ENCODE measurements at regions not wholly inside any gene's neighbourhood (a gene's known extent, or its start where the extent isn't known, plus 50 kb on each side); places are given as distances from the start of the nearest gene placed in this dataset.

DNA sequence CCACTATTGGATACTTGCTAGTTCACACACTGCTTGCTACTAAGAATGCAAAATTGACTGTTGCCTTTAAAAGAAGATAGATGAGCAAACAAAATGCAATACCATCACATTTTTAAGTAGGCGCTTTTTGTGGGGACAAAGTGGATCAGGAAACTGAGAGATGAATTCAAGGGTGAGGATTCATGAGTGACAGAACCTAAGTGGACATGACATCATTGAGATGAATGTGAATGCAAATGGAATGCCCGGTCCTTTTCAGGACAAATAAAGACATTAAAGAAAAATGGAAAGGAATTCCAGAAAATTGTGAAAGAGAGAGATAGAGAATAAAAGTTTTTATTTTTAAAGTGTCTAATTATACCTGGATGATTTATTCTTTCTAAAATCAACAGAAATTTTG is 106.3 kb upstream of the AKR1E2 start:
- TF ChIP-seq, protein P1, sequence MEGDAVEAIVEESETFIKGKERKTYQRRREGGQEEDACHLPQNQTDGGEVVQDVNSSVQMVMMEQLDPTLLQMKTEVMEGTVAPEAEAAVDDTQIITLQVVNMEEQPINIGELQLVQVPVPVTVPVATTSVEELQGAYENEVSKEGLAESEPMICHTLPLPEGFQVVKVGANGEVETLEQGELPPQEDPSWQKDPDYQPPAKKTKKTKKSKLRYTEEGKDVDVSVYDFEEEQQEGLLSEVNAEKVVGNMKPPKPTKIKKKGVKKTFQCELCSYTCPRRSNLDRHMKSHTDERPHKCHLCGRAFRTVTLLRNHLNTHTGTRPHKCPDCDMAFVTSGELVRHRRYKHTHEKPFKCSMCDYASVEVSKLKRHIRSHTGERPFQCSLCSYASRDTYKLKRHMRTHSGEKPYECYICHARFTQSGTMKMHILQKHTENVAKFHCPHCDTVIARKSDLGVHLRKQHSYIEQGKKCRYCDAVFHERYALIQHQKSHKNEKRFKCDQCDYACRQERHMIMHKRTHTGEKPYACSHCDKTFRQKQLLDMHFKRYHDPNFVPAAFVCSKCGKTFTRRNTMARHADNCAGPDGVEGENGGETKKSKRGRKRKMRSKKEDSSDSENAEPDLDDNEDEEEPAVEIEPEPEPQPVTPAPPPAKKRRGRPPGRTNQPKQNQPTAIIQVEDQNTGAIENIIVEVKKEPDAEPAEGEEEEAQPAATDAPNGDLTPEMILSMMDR (IDR thresholded peaks at IDR 0.05 in 8 of 11, conservative IDR thresholded peaks at IDR 0.05 in 3 of 11), result no peak
- TF ChIP-seq POLR2A (IDR thresholded peaks at IDR 0.05), result no peak
